ENCODE measurements at regions not wholly inside any gene's neighbourhood (a gene's known extent, or its start where the extent isn't known, plus 50 kb on each side); places are given as distances from the start of the nearest gene placed in this dataset.

DNA sequence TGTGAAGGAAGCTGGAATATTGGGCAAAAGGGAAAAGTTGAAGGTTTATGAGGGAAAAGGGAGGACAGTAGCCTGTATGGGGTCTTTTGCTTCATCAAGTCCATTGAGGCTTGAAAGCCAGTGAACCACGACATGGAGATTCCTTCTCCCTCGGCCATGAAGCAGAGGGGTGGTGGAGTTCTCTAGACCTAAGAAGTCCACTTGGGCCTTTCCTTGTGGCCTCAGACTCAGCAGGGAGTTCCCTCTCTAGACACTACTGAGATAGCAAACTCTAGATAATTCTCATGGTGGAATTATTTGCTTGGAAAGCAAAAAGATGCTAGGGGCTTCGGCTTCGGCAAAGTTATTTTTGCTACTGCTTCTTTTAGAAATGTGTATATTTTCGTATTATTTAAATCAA is 78.5 kb downstream of the FOXD1 start:
- no peak for TF ChIP-seq EZH2 (IDR thresholded peaks at IDR 0.05)
- no peak for TF ChIP-seq POLR2AphosphoS5 (IDR thresholded peaks at IDR 0.05; ENCODE audit: borderline replicate concordance, low read depth, low read length)
- TF ChIP-seq FOXP2 (optimal IDR thresholded peaks at IDR 0.05; ENCODE audit: control extremely low read depth, extremely low read length, insufficient read depth) = no peak
